ENCODE measurements at regions not wholly inside any gene's neighbourhood (a gene's known extent, or its start where the extent isn't known, plus 50 kb on each side); places are given as distances from the start of the nearest gene placed in this dataset.
A peak's percentile ranks its signal among the peaks of the same experiment; 100 is the strongest.

DNA sequence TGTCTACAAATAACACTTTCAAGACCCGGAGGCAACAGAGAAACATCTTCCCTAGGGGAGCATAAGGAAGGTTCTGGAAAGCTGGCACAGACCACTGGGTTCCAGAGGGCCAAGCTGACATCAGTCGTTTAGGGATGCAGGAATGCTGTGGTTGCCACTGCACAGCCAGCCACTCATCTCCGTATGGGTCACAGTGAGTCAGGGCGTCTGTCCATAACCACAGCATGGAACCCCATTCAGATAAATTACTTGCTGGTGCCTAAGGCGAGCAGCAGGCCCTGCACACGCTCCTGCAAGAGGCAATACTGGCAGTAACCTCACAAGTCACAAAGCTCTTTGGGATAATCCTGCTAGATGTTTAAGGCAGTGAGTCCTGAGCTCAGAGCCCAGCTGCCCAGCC, 140.9 kb upstream of the UBL3 start:
- no peak for DNase-seq

DNA sequence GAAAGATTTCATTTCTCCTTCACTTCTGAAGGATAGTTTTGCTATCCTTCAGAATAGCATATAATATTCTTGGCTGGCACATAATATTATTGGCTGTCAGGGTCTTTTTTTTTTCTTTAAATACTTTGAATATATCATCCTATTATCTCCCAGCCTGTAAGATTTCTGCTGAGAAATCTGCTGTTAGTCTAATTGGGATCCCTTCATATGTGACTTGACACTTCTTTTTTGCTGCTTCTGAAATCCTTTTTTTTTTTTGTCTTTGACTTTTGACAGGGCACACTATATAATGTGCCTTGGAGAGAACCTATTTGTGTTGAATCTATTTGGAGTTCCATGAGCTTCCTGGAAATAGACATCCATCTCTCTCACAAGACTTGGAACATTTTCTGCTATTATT, 136.9 kb upstream of the UBL3 start:
- DNase-seq, result no peak

DNA sequence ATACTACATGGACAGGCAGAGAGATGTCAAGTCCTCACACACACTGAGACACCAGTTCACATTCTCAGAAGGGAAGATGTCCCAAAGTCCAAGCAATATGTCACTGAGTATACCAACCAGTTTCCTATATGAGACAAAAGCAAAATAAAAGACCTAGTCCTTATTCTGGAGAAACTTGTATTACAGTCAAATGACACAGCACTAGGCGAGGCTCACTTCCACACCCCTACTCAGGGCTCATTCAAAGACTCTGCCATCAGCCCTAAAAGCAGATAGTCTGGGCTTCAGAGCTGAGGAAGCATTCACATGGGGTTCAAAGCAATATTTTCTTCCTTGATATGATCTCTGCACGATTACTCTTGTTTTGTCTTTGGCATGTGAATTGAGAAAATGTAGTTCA, 129.9 kb upstream of the UBL3 start:
- DNase-seq, result no peak

DNA sequence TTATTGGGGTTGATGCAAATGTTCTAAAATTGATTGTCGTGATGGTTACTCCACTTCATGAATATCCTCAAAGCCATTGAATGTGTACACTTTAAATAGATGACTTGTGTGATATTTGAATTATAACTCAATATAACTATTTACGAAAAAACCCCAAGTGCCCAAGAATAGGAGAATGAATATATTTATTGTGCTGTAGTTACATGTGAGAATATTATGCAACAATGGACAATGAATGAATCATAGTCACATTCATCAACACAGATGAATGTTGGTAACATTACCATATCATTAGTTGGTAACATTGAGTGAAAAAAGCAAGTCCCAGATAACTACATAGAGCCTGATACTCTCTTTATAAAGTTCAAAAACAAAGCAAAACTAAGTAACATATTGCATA, 127.8 kb upstream of the UBL3 start:
- DNase-seq, result no peak

DNA sequence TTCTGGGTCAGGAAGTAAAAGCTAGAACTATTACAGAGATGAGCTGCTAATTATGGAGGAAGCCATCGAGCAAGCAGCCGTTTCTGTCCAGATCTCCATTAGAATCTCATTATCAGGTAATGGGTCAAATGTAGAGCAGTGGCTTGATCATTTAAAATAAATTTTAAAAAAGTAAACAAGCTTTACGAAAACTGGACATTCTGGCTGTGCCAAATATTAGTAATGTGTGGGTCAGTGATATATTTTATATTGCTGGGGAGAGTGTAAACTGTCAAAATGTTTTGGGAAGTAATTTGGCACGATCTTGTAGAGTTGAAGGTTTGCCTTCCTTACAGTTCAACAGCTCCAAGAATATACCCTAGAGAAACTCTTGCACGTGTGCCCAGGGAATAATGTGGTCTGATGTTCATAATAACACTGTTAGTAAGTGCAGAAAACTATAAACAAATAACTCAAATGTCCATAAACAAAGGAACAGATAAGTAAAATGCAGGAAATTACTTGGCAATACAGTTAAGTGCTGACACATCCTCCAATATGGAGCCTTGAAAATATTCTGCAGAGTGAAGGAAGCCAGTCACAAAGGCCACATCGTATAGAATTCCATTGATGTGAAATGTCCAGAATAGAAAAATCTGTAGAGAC, 127.2 kb upstream of the UBL3 start:
- no peak for DNase-seq

DNA sequence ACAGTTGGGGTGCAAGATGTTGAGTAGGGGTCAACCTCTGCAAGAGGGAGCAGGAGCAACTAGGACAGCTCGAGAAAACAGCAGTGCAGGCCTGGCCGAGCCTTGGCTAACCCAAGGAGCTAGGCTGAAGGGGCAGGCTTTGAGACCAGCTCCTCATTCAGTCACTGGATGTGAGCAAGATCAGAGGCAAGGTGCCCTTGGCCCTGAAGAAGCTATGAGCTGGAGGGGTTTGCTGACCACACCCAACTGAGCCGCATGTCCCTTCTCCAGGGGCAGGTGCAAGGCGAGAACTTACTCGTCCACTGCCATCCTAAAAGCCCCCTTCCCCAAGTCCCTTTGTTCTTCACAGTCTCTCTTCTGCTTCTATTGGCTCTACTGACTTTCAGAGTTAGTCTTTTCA, 126.1 kb upstream of the UBL3 start:
- DNase-seq, result no peak

DNA sequence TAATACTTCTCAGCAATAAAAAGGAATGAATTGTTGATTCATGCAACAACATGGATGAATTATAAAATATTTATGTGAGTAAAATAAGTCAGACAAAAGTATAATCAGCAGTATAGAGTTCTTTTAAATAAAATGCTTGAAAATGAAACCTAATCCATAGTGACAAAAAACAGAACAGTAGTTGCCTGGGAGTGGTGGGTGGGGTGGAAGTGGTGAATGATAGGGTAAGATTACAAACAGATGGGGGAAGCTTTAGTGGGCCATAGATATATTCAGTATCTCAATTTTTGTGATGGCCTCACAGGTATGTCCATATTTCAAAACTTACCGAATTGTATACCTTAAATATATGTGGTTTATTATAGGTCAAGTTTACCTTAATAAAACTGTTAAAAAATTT, 124.9 kb upstream of the UBL3 start:
- no peak for DNase-seq

DNA sequence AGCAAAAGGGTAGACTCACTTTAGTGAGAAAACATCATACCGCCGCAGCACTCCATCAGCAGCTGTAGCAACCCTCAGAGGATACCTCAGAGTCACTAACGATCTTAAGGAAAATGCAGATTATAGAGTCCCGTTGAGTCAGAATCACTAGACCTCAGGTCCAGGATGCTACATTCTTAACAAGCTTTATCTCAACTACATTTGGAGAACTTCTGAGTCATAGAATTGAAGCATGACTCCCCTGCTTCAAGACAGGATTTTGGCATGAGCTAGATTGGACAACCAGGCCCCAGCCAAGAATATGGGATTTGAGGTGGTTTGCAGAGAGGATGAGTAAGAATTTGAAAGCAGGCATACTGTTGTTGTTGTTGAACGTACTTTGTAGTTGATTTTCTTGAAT, 118.9 kb upstream of the UBL3 start:
- no peak for DNase-seq

DNA sequence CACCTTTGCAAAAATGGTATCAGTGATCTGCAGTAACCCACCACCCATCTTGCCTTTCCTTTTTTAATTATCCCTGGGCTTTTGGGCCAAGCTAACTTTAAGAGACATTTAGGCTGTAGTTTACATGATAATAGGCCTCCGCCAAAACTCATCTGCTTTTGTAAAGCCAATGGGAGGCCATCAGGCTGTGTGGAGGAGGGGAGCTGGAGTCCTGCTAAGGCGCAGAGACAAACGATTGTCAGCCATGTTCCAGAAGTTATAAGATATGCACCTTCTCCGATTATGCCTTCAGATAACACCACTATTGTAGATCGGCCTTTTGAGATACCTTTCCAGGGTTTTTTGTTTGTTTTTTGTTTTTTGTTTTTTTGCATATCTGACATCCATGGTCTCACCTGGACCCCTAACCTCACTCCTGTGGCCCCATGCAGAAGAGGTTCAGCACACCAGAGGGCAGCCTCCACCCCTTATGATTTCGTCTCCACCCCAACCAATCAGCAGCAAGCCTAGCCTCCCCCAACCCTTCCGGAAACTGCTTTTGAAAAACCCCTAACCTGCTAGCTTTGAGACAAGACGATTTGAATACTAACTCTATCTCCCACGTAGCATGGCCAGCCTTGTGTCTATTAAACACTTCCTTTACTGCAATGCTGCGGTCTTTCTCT, 113.9 kb upstream of the UBL3 start:
- DNase-seq, result no peak

DNA sequence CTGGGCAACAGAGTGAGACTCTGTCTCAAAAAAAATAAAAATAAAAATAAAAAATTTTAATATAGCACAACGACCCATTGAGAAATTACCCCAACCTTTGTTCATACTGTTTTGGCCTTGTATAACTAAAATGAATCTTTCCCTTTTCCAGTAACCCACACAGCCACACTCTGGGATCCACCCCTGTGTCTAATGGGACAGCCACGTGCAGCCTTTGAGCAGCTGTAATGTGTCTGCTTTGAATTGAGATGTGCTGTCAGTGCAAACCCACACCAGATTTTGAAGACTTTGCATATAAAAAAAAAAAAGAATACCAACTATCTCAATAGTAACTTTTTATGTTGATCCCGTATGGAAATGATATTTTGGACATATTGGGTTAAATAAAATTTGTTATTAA, 112.7 kb upstream of the UBL3 start:
- no peak for DNase-seq

DNA sequence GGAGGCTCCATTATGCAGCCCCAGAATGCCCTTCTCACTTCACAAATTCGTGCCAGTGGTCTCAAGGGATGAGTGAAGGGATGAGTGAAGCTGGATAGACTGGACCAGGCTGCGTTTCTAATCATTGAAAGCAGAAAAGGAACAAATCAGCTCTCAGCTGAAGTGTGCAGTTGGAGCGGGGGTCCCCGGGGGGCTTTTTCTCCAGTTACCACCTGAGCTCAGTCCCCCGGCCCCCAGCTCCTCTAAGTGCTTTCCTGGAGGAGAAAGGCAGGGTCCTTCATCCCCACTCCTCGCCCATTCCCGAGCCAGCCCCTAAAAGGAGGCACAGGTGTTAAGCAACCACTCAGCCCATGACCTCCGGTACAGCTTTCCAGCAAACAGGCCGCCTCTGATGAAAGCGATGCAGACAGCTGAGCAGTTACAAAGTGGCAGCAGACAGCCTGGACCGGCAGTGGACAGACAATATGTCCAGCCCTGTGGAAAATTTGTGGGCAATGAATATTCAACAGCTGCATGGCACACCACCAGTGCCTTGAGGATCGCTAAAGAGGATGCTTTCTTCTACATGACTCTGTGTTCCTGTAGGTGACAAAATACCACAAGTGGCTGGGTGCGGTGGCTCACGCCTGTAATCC, 110.7 kb upstream of the UBL3 start:
- DNase-seq, result no peak

DNA sequence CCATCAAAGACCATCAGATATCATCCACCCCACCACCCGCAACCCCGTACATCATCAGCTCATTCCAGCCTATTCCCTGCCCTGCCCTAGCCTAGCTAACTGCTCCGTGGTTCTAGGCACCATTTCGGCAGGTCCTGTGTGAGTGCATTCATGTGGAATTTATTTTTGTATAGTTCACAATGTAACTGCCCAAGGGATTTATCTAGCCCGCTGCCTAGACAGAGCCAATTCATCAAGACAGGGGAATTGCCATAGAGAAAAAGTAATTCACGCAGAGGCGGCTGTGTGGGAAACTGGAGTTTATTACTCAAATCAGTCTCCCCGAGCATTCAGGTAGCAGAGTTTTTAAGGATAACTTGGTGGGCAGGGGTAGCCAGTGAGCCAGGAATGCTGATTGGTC, 109.2 kb upstream of the UBL3 start:
- no peak for DNase-seq

DNA sequence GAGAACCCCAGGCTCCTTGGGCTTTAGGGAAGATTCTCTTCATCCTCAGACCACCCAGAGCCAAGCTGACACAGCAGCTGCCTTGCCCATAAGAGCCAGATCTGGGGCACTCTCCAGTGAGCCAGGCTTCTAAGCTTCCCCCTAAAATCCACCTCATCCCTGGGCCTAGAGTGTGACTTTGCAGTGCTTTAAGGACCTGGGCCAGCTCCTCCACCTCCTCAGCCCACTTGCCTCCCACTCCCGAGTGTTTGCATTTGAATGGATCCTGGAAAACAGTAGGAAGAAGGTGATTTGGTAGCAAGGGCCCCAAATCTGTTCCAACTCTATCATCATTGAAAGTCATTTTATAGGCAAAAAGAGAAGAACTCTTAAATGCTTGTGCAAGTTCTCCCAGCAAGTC, 108.7 kb upstream of the UBL3 start:
- no peak for DNase-seq

DNA sequence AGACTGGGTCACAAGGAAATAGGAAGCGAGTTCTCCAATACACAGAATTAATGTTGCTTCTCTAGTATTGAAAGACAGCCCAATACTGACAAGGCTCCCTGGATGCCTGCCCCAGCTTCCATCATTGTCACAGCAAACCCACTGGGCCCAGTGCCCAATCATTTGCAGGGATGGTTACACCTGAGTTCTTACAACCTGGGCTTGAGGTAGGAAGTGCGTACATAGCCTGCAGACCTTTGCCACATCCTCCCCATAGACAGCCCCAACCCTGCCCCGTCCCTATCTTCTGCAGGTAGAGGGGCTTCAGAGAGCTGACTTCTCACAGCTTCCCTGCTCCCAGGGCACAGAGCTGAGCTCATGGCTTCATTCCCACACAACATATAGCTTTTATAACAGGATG, 108.1 kb upstream of the UBL3 start:
- DNase-seq, result no peak

DNA sequence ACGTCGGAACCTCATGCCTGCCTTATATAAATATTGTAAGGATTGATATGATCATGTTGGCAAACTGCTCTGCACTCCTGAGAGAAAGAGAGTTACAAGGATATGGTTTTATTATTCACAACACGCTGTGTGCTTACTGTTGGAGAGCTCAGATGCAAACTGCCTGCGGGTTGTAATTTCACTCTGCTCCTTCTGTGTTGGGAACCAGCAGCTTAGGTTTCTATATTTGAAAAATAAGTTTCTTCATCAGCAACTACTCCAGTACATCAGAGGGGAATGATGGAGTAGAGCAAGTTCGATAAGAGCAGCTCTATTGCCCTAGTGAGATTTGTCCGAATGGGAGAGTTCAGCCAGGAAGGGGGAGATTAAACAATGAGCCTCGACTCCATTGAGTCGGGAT, 106.9 kb upstream of the UBL3 start:
- no peak for DNase-seq

DNA sequence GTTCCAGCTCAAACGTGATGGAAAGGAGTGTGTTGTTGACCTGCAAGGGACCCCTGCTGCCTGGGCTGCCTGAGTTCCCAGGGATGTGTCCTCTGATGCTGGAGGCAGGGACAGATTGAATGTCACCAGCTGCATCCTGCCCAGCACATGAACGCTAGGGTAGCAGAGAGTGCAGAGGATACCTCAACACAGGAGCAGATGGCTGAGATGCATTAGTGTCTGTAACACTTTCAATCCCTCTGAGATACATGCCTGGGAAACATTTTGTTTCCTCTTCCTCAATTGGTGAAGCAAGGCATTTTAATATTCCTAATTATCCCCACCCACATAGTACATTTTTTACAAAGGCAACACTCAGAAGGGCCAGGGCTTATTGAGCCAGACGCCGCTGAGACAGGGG, 106.4 kb upstream of the UBL3 start:
- no peak for DNase-seq

DNA sequence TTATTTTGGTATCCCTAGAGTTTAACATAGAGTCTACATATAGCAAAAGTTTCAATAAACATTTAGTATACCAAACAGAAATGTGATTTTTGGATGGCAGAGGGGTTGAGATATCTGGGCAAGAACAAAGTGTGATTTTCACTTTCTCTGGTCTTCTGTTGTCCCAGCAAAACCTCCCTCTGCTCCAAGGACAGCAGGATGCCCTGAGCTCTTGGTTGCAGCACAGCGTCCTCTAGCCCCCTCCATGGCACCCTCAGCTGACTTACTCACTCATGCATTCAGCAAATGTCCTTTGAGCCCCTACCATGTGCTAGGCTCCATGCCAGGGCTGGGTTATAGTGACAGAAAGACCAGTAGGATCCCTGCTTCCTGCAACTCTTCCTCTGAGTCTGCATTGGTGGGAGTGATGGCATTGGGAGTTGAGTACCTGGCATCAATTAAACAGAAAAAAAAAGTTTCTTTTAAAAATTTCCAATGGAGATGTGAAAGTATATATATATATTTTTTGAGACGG, 104.8 kb upstream of the UBL3 start:
- no peak for DNase-seq

DNA sequence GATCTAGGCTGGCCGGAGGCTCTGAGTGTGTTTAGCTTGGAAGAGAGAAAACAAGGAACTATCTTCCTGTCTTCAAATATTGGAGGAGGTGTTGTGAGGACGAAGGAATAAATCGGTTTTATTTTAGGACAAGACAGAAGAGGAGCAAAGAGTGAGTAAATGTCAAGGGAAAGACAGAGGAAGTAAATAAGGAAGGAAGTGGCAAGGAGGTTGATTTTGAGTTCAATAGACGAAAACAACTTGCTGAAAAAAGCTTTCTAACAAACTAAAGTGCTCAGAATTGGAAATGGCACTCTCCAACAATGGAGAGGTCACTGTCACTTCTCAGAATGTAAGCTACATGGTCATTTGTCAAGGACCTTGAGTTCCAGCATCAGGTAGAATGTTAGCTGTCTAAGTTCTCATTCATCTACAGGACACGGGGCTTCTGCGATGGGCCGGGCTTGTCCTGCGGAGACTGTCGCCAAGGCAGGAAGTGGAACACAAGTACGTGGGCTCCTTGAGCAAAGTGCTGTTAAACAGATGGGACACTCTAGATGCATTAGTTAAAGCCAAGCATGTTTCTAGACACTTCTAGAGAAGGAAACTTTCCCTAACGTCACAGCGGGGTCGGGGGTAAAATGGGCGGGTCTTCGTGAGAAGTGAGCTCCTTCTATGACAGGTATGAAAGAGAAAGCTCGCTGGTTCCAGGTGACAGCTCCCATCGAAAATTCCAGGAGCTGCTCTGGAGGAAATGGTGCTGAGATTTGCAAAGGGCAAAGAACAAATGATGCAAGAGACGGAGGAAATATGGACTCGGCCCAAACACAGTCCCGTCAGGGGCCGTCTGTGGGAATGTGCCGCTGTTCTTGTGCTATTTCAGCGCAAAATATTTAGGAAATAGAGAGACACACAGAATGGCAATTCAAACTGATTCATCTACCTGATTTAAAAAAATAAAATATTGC, 103.9 kb upstream of the UBL3 start:
- peak; percentile 51 for DNase-seq

DNA sequence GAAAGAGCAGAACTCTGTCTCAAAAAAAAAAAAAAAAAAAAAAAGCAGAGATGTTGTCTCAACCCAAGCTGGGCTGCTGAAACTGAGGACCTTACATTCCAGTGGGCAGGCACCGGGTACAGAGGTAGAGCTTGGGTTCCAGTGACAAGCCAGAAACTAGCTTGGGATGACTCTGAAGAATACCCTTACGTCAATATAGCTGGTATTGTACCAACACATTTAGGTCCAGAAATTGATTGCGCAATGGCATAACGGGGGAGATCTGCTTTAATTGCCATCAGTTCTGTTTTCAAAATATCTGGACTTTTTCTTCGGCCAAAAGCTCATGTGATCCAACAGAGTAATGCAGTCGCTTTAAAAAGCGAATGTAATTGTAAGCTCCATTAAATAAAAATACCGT, 103.1 kb upstream of the UBL3 start:
- DNase-seq, result no peak

DNA sequence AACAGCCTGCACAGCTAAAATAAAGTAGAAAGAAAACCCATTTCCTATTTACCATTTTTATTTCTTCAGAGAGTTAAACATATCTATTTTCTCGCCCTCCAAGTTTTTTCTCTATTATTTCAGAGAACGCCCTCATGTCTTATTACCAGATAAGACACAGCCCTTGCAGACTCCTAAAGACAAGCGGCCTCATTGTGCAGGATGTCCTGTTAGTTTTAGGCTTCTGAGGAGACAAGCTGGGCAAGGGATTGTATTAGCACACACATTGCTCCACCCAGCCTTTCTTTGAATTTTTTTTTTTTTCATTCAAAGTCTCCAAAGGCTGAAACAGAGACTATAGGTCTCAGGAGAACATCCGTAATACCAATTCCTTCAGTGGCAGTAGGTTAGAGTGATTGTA, 101.8 kb upstream of the UBL3 start:
- DNase-seq, result no peak

DNA sequence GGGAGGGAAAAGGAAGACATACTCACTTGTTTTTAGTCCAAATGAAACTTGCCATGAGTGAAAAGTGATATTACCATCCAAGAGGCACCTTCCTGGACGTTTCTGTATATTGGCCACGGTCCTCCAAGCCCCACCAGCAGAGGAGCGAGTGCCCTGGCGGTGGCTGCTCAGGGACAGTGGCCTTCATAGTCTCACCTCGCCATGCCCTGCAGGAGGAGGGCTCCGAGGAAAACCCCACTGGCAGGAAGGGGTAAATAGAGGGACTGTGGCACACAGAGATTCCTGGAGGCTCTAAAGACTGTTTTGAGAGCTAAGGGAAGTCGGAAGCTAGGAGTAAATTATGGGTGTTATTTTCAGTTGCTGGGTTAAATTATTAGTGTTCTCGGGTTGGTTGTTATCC, 98.4 kb upstream of the UBL3 start:
- DNase-seq, result no peak

DNA sequence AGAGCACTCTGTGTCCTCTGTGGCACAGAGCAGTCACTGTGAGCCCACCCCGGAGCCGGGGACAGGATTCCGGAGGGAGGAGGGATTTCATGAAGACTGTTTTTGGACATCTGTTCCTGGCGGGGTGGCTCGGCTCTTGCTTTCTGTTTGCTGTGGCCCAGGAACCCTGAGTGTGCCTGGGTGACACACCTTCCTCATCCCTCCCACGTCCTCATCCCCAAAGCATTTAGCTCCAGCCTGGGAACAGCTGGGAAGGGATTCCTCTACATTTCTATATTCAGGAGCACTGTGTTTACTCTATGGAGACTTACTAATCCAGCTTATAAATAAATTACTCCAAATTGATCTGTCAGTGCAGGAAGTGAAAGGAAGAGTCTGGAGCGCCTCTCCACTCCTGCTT, 97.8 kb upstream of the UBL3 start:
- no peak for DNase-seq

DNA sequence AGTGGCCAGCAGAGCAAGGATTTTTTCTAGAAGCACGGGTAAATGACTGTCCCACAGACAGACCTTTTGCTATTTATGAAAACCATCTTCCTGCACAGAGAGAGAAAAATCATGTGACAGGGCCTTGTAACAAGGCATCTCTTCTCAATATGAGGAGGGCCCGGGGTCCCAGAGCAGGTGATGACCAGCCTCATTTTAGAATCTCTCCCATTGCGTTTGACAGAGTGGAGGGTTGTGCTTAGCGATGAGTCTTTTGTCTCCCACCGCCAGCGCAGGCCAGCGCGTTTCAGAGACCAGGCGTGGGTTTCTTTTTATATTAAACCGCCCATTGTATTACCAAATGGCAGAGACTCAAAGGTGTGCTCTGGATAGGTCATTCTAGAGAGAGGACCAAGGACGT, 97.4 kb upstream of the UBL3 start:
- no peak for DNase-seq
